HCT116 (cell line): ENCODE measurements at regions not wholly inside any gene's neighbourhood (a gene's known extent, or its start where the extent isn't known, plus 50 kb on each side); places are given as distances from the start of the nearest gene placed in this dataset.

Experiments used
- EZH2 ChIP-seq: fragments of 200-600 bp; sonication (generic); IDR thresholded peaks from 2 replicates; pipeline ENCODE4 v1.6.1; 2017; ENCODE audit warnings: antibody characterized with exemption, mixed run types
- SIN3A ChIP-seq: IDR thresholded peaks from 2 replicates; pipeline ENCODE4 v1.6.1; 2012; ENCODE audit warnings: low read depth
- YY1 ChIP-seq: IDR thresholded peaks from 2 replicates; pipeline ENCODE4 v1.6.1; 2011; ENCODE audit warnings: low read length, low read depth, moderate library complexity, mild to moderate bottlenecking; ENCODE audit not compliant: insufficient replicate concordance; ENCODE audit errors: extremely low read depth
- TF ChIP-seq, protein P1 (sequence below), 3 experiments: fragments of 200-600 bp in 1 of 3; sonication (generic) in 1 of 3; IDR thresholded peaks in 2 of 3; conservative IDR thresholded peaks in 1 of 3; 2 replicates each; pipeline ENCODE4 v1.5.1; 2012 to 2017; ENCODE audit warnings: low read depth in 2 of 3, low read length in 2 of 3, antibody characterized with exemption in 1 of 3, borderline replicate concordance in 1 of 3, control low read depth in 1 of 3, mild to moderate bottlenecking in 1 of 3, mixed read lengths in 1 of 3, mixed run types in 1 of 3, moderate library complexity in 1 of 3; ENCODE audit not compliant: insufficient read depth in 1 of 3
- TF ChIP-seq, protein P2 (sequence below): IDR thresholded peaks from 2 replicates; pipeline ENCODE4 v1.6.1; 2012; ENCODE audit warnings: low read depth
- TF ChIP-seq, protein P3 (sequence below): IDR thresholded peaks from 2 replicates; pipeline ENCODE4 v1.6.1; 2011; ENCODE audit warnings: mild to moderate bottlenecking, low read length, moderate library complexity; ENCODE audit not compliant: insufficient replicate concordance; ENCODE audit errors: extremely low read depth

DNA sequence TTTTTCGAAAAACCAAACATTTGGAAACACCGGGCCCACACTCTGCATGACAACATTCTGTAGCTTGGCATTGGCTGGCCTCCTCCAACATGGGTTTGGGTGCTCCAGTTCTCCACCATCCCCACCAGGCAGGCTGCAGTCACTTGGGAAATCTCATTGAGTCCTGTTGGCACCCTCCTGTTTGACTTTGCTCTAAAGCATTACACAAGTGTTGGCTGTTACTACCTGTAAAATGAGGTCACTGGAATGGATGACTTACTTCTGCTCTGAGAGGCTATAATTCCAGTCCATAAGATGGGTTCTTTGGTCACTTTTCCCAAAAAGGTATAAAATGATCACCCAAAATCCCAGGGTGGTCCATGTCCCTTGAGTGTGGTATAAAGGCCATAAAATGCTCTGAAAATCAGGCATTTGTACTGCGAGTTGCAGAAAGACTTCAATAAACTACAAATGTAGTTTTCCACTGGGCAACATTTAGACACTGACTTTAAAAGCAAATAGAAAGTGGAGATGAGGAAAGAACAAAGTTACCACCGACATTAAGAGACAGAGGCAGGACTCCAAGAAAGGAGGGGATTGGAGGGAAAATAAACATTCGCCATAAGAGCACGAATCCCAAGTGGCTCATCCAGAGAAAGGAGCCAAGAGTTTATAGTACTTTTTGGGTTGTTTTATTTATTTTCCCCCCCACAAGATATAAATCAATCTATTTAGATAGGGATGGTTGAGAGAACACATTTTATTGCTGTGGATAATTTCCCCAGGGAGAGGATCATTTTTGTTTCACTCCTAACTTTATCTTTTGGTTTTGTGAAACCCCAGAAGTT lies 295.1 kb downstream of the TLE1 start:
- TF ChIP-seq, protein P1, sequence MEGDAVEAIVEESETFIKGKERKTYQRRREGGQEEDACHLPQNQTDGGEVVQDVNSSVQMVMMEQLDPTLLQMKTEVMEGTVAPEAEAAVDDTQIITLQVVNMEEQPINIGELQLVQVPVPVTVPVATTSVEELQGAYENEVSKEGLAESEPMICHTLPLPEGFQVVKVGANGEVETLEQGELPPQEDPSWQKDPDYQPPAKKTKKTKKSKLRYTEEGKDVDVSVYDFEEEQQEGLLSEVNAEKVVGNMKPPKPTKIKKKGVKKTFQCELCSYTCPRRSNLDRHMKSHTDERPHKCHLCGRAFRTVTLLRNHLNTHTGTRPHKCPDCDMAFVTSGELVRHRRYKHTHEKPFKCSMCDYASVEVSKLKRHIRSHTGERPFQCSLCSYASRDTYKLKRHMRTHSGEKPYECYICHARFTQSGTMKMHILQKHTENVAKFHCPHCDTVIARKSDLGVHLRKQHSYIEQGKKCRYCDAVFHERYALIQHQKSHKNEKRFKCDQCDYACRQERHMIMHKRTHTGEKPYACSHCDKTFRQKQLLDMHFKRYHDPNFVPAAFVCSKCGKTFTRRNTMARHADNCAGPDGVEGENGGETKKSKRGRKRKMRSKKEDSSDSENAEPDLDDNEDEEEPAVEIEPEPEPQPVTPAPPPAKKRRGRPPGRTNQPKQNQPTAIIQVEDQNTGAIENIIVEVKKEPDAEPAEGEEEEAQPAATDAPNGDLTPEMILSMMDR (IDR thresholded peaks at IDR 0.05 in 2 of 3, conservative IDR thresholded peaks at IDR 0.05 in 1 of 3; ENCODE audit: borderline replicate concordance in 1 of 3, insufficient read depth in 1 of 3, low read depth in 2 of 3, low read length in 2 of 3), result no peak
- TF ChIP-seq YY1 (no peak), SIN3A (no peak), EZH2 (no peak)
- TF ChIP-seq, protein P2, sequence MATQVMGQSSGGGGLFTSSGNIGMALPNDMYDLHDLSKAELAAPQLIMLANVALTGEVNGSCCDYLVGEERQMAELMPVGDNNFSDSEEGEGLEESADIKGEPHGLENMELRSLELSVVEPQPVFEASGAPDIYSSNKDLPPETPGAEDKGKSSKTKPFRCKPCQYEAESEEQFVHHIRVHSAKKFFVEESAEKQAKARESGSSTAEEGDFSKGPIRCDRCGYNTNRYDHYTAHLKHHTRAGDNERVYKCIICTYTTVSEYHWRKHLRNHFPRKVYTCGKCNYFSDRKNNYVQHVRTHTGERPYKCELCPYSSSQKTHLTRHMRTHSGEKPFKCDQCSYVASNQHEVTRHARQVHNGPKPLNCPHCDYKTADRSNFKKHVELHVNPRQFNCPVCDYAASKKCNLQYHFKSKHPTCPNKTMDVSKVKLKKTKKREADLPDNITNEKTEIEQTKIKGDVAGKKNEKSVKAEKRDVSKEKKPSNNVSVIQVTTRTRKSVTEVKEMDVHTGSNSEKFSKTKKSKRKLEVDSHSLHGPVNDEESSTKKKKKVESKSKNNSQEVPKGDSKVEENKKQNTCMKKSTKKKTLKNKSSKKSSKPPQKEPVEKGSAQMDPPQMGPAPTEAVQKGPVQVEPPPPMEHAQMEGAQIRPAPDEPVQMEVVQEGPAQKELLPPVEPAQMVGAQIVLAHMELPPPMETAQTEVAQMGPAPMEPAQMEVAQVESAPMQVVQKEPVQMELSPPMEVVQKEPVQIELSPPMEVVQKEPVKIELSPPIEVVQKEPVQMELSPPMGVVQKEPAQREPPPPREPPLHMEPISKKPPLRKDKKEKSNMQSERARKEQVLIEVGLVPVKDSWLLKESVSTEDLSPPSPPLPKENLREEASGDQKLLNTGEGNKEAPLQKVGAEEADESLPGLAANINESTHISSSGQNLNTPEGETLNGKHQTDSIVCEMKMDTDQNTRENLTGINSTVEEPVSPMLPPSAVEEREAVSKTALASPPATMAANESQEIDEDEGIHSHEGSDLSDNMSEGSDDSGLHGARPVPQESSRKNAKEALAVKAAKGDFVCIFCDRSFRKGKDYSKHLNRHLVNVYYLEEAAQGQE, result no peak
- TF ChIP-seq, protein P3, sequence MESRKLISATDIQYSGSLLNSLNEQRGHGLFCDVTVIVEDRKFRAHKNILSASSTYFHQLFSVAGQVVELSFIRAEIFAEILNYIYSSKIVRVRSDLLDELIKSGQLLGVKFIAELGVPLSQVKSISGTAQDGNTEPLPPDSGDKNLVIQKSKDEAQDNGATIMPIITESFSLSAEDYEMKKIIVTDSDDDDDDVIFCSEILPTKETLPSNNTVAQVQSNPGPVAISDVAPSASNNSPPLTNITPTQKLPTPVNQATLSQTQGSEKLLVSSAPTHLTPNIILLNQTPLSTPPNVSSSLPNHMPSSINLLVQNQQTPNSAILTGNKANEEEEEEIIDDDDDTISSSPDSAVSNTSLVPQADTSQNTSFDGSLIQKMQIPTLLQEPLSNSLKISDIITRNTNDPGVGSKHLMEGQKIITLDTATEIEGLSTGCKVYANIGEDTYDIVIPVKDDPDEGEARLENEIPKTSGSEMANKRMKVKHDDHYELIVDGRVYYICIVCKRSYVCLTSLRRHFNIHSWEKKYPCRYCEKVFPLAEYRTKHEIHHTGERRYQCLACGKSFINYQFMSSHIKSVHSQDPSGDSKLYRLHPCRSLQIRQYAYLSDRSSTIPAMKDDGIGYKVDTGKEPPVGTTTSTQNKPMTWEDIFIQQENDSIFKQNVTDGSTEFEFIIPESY, result no peak
